ENCODE measurements at regions not wholly inside any gene's neighbourhood (a gene's known extent, or its start where the extent isn't known, plus 50 kb on each side); places are given as distances from the start of the nearest gene placed in this dataset.

DNA sequence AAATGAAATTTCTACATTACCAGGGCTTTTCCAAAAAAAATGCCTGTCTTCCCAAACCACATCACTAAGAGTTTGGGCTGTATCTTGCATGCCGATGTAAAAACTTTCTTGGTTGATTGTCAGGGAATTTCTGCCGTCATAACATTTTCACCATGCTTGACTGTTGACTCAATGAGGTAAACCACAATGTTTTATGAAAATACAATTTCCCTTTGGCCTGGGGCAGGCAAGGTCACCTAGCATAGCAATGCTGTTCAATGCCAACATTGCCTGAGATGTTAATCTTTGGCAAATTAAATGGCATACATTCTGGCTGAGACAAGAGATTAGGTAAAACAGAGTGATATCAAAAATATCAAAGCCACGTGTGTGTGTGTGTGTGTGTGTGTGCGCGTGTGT, 137.1 kb upstream of the TBL1X start:
- no peak for TF ChIP-seq CTCF (IDR thresholded peaks at IDR 0.05)
- TF ChIP-seq POLR2A (IDR thresholded peaks at IDR 0.05) = no peak

Data from suprapubic skin (tissue), 3 donors.